Activated T-cell treated with anti-CD3 and anti-CD28 coated beads, Interleukin-2, amount 50 U/mL, for 72 hours (primary cell): ENCODE measurements at regions not wholly inside any gene's neighbourhood (a gene's known extent, or its start where the extent isn't known, plus 50 kb on each side); places are given as distances from the start of the nearest gene placed in this dataset.

ENCODE experiments used
- ATAC-seq, 2 donors: fragments of 150-1000 bp; cut with Tn5 transposase; replicated peaks in 1 of 2; 2 replicates each; pipeline ENCODE4 v1.10.0; 2021; ENCODE audit warnings: moderate library complexity in 2 of 2, mild to moderate bottlenecking in 1 of 2
- DNase-seq, 2 donors: peaks; one replicate each; pipeline ENCODE4 v3.0.0; 2021 to 2022; ENCODE audit warnings: mixed read lengths in 1 of 2
- H3K27ac Mint-ChIP-seq: one replicate; pipeline ENCODE4 v1.8.0; 2022; ENCODE audit warnings: mild to moderate bottlenecking, moderate library complexity, mixed read lengths
- H3K27me3 Mint-ChIP-seq: one replicate; pipeline ENCODE4 v1.8.0; 2022; ENCODE audit warnings: low read depth, mixed read lengths
- H3K36me3 Mint-ChIP-seq, 2 donors: one replicate each; pipeline ENCODE4 v1.8.0; 2022; ENCODE audit warnings: mixed read lengths in 2 of 2, mild to moderate bottlenecking in 1 of 2; ENCODE audit not compliant: insufficient read depth in 2 of 2
- H3K4me1 Mint-ChIP-seq: one replicate; pipeline ENCODE4 v1.8.0; 2022; ENCODE audit warnings: low read depth, mixed read lengths
- H3K4me3 Mint-ChIP-seq, 2 donors: one replicate each; pipeline ENCODE4 v1.8.0; 2022; ENCODE audit warnings: mild to moderate bottlenecking in 2 of 2, mixed read lengths in 2 of 2, moderate library complexity in 2 of 2
- H3K9me3 Mint-ChIP-seq, 2 donors: one replicate each; pipeline ENCODE4 v1.8.0; 2022; ENCODE audit warnings: mixed read lengths in 2 of 2

- H3K4me3 Mint-ChIP-seq: no peak overlapping the region
- H3K9me3 Mint-ChIP-seq: peaks cover 2 to 3% of the 10 kb centered on the region in 2 donors
- H3K4me1 Mint-ChIP-seq: no peaks in the 10 kb centered on the region
- H3K27me3 Mint-ChIP-seq: no peaks in the 10 kb centered on the region
- DNase-seq: no peak
- no peak overlapping the region for H3K27ac Mint-ChIP-seq
- H3K36me3 Mint-ChIP-seq: no peaks in the 10 kb centered on the region
- ATAC-seq: no peak
Measured at GRCh38 chr3:31410411-31410810, 122.3 kb upstream of the STT3B start.

GRCh38 chr3:31412832-31413231 is 119.9 kb upstream of the STT3B start:
- H3K27me3 Mint-ChIP-seq: no peaks in the 10 kb centered on the region
- no peak for DNase-seq
- no peak overlapping the region for H3K27ac Mint-ChIP-seq
- peaks cover 2 to 3% of the 10 kb centered on the region in 2 donors for H3K9me3 Mint-ChIP-seq
- H3K4me1 Mint-ChIP-seq: no peaks in the 10 kb centered on the region
- H3K36me3 Mint-ChIP-seq: no peaks in the 10 kb centered on the region
- no peak overlapping the region for H3K4me3 Mint-ChIP-seq
- ATAC-seq: no peak

DNA sequence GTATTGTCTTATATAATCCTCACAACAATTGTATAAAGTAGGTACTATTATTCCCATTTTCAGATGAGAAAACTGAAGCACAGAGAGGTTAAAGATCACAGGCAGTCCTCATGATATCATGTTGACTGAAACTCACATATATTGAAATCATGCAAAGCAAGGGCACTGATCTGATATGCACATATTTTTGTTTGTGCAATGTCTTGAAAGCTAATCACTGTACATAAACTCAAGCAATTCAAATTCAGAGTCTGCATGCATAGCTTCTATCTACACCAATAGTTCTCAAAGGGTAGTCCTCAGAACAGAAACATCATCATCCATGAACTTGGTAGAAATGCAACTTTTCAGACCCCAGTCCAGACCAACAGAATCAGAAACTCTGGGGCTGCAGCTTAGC is 119.2 kb upstream of the STT3B start:
- ATAC-seq: no peak
- Mint-ChIP-seq H3K4me1 (no peaks in the 10 kb centered on the region), H3K27me3 (no peaks in the 10 kb centered on the region)

DNA sequence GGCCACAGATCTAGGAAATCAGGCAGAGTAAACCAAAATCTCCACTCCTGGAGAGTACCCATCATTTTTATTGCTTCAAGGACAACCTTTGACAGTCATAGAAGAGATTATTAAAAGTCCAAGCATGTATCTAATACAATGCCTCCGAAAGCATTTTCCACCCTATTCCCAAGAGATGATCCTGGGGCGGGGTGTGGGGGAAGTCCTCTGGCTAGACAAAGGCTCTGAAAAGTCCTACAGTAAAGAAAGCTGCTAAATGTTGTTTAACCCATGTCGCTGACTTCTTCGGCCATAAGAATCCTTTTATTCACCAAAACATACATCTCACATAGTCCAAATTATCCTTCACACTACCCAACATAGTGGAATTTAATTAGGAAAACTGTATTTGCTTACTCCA is 115.7 kb upstream of the STT3B start:
- ATAC-seq (no peak), DNase-seq (no peak)
- Mint-ChIP-seq H3K27me3 (no peaks in the 10 kb centered on the region), H3K4me1 (peaks cover 7% of the 10 kb centered on the region), H3K4me3 (no peak overlapping the region), H3K27ac (no peak overlapping the region), H3K36me3 (peaks cover 0 to 2% of the 10 kb centered on the region in 2 donors), H3K9me3 (peaks cover 0 to 2% of the 10 kb centered on the region in 2 donors)

More for the DNA sequence above, 119.2 kb upstream of the STT3B start:
- Mint-ChIP-seq H3K4me3 (no peak overlapping the region), H3K9me3 (peaks cover 2 to 3% of the 10 kb centered on the region in 2 donors), H3K27ac (no peak overlapping the region), H3K36me3 (no peaks in the 10 kb centered on the region)
- DNase-seq: no peak

DNA sequence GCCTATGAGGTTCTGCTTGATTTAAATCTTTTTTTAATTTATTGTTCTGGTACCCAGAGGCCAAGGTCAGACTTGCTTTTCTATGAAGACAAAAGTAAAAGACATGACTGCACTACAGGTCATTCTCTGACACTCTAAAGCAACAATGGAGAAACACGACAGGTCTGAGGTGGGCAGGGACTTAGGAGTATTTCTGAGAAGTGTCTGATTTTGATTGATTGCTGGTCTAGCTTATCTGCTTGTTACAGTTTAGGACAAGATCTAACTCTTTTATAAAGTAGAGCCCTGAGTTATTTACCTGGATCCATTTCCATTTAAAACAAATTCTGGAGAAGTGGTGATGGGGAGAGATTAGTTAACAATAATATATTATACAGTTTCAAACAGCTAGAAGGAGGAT is 115.2 kb upstream of the STT3B start:
- Mint-ChIP-seq H3K4me1 (peaks cover 10% of the 10 kb centered on the region), H3K27ac (no peak overlapping the region), H3K36me3 (peaks cover 0 to 2% of the 10 kb centered on the region in 2 donors), H3K4me3 (no peak overlapping the region), H3K9me3 (peaks cover 0 to 3% of the 10 kb centered on the region in 2 donors), H3K27me3 (no peaks in the 10 kb centered on the region)
- ATAC-seq (no peak), DNase-seq (no peak)

DNA sequence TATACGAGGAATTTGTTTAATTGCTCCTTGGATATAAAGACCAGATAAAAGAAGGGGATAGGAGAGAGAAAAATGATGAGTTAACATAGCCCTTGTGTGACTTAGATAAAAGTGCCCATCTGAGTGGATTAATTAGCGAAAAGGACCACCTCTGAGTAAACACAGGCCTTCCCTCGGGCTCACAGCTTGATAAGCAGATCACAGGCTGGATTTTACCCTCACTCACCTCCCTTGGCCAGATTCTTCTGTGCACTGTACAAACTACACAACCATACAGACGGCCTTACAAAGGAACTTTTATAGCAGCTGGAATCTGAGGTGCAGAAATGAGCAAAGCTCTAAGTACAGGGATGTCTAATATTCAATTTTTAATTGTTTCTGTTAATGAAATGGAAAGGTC is 112.4 kb upstream of the STT3B start:
- Mint-ChIP-seq H3K36me3 (peaks cover 0 to 2% of the 10 kb centered on the region in 2 donors), H3K27ac (no peak overlapping the region), H3K4me1 (peaks cover 13% of the 10 kb centered on the region), H3K27me3 (no peaks in the 10 kb centered on the region), H3K9me3 (peaks cover 3% of the 10 kb centered on the region in 2 donors), H3K4me3 (no peak overlapping the region)
- ATAC-seq (no peak), DNase-seq (no peak)

- no peak for DNase-seq
- Mint-ChIP-seq H3K4me1 (peaks cover 13% of the 10 kb centered on the region), H3K9me3 (peaks cover 6% of the 10 kb centered on the region in 2 donors), H3K4me3 (no peak overlapping the region), H3K27me3 (no peaks in the 10 kb centered on the region), H3K36me3 (peaks cover 3 to 4% of the 10 kb centered on the region in 2 donors), H3K27ac (no peak overlapping the region)
- peak; percentile 43 to 89 for ATAC-seq
Measured at GRCh38 chr3:31421314-31422048, 111.2 kb upstream of the STT3B start.

GRCh38 chr3:31422237-31422636 is 110.5 kb upstream of the STT3B start:
- no peak overlapping the region for H3K27ac Mint-ChIP-seq
- peaks cover 6% of the 10 kb centered on the region in 2 donors for H3K9me3 Mint-ChIP-seq

GRCh38 chr3:31423482-31423881 is 109.2 kb upstream of the STT3B start:
- Mint-ChIP-seq H3K9me3 (peaks cover 7 to 13% of the 10 kb centered on the region in 2 donors), H3K27me3 (no peaks in the 10 kb centered on the region), H3K4me1 (peaks cover 13% of the 10 kb centered on the region), H3K4me3 (no peak overlapping the region), H3K27ac (no peak overlapping the region), H3K36me3 (peaks cover 4 to 6% of the 10 kb centered on the region in 2 donors)
- ATAC-seq (no peak), DNase-seq (no peak)

More at GRCh38 chr3:31422237-31422636, 110.5 kb upstream of the STT3B start:
- H3K27me3 Mint-ChIP-seq: no peaks in the 10 kb centered on the region
- peaks cover 3 to 4% of the 10 kb centered on the region in 2 donors for H3K36me3 Mint-ChIP-seq
- no peak for ATAC-seq
- H3K4me1 Mint-ChIP-seq: peaks cover 13% of the 10 kb centered on the region
- DNase-seq: no peak
- no peak overlapping the region for H3K4me3 Mint-ChIP-seq

DNA sequence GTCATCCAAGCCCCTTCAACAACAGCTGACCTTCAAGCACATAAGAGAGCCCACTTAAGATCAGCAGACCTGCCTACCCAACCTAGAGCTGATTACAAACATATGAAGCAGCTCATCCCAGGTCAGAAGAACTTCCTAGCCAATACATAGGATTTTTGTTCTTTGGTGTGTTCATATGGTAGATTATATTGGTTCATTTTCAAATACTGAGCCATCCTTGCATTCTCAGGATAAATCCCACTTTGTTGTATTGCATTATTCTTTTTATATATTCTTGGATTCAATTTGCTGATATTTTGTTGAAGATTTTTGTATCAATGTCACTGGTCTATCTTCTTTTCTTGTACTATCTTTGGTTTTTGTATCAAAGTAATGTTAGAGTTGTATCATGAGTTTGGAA is 107.3 kb upstream of the STT3B start:
- H3K27ac Mint-ChIP-seq: no peak overlapping the region
- peaks cover 13% of the 10 kb centered on the region for H3K4me1 Mint-ChIP-seq
- H3K27me3 Mint-ChIP-seq: no peaks in the 10 kb centered on the region
- DNase-seq: no peak
- no peak overlapping the region for H3K4me3 Mint-ChIP-seq
- peaks cover 7 to 18% of the 10 kb centered on the region in 2 donors for H3K9me3 Mint-ChIP-seq
- peaks cover 6 to 13% of the 10 kb centered on the region in 2 donors for H3K36me3 Mint-ChIP-seq
- ATAC-seq: no peak

DNA sequence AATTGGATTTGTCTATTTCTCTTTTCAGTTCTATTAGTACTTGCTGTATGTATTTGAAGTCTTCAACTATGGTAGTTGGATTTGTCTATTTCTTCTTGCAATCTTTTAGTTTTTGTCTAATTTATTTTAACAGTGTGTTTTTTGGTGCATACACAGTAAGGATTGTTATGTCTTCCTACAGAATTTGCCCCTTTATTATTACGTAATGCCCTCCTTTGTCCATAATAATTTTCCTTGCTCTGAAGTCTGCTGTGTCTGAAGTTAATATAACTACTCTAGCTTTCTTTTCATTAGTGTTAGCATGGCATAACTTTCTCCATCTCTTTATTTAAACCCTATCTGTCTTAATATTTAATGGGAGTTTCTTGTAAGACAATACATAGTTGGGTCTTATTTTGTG is 105.1 kb upstream of the STT3B start:
- peaks cover 4 to 13% of the 10 kb centered on the region in 2 donors for H3K36me3 Mint-ChIP-seq
- no peaks in the 10 kb centered on the region for H3K27me3 Mint-ChIP-seq
- DNase-seq (no peak), ATAC-seq (no peak)
- peak overlapping the region; percentile 27 for H3K27ac Mint-ChIP-seq
- H3K4me1 Mint-ChIP-seq: peaks cover under 1% of the 10 kb centered on the region
- no peak overlapping the region for H3K4me3 Mint-ChIP-seq
- peaks cover 7 to 15% of the 10 kb centered on the region in 2 donors for H3K9me3 Mint-ChIP-seq

DNA sequence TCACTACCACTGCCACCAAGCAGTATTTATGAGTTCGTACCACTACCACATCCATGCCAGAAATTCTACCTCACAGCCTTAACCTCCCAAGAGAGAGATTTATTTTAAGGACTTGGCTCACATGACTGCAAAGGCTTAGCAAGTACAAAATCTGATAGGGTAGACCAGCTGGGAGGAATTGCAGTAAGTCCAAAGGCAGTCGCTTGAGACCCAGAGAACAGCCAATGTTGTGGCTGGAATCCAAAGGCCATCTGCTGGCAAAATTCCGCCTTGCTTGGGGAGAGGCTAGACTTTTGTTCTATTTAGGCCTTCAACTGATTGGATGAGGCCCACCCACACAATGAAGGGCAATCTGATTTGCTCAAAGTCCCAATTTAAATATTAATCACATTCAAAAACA is 101.4 kb upstream of the STT3B start:
- Mint-ChIP-seq H3K4me1 (peaks cover 6% of the 10 kb centered on the region), H3K4me3 (no peak overlapping the region), H3K9me3 (peaks cover 3 to 20% of the 10 kb centered on the region in 2 donors), H3K27me3 (no peaks in the 10 kb centered on the region), H3K27ac (no peak overlapping the region), H3K36me3 (peaks cover 4 to 10% of the 10 kb centered on the region in 2 donors)
- DNase-seq (no peak), ATAC-seq (no peak)

DNA sequence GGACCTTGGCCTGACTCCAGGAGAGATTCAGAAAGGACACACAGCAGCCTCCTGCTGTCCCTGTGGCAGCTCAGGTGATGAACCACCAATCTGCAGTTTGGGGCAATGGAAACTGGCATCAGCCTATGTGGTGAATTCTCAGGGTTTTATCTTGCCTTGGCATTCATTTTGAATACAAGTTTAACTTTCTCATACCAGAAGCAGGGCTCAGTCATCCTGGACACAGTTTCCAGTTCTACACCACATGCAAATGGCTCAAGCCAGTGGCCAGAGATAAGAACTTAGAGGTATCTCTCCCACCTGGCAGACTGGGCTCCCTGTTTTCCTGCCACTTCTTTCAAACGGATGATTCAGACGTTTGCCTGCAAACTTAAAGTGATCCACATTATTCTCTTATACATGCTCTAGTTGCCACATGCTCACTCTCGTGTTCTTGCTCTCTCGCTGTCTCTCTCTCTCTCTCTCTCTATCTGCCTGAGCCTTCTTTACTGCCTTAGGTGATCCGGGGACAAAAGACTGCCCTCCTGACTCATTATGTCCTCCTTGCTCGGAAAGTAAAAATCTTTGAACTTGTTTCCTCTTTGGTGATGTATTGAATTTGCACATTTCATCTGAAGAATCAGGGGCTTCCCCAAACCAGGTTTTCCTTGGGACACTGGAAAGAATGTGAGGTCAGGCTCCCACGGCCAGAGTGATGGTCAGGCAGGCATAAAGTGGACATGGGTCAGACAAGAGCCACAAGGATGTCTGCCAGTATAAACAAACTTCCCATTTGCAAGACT is 99.6 kb upstream of the STT3B start:
- DNase-seq (no peak), ATAC-seq (peak in 1 of 2 donors; percentile 25)
- H3K27me3 Mint-ChIP-seq: no peaks in the 10 kb centered on the region
- no peak overlapping the region for H3K27ac Mint-ChIP-seq
- no peak overlapping the region for H3K4me3 Mint-ChIP-seq
- H3K36me3 Mint-ChIP-seq: peaks cover 10 to 23% of the 10 kb centered on the region in 2 donors
- peaks cover 6% of the 10 kb centered on the region for H3K4me1 Mint-ChIP-seq
- peaks cover 6 to 21% of the 10 kb centered on the region in 2 donors for H3K9me3 Mint-ChIP-seq
